ENCODE measurements at regions not wholly inside any gene's neighbourhood (a gene's known extent, or its start where the extent isn't known, plus 50 kb on each side); places are given as distances from the start of the nearest gene placed in this dataset.

- no peaks in the 10 kb centered on the region for H3K27me3 ChIP-seq (ENCODE audit: insufficient read depth, poor library complexity, severe bottlenecking)
- no peak overlapping the region for H3K27ac ChIP-seq (replicated peaks)
- DNase-seq (ENCODE audit: low read depth in 1 of 2, low spot score in 1 of 2), result no peak
- no peak overlapping the region for H3K4me3 ChIP-seq (replicated peaks; ENCODE audit: insufficient read depth, low read length)
- TF ChIP-seq SPI1 (IDR thresholded peaks at IDR 0.05; ENCODE audit: borderline replicate concordance, low read depth) (no peak), POLR2AphosphoS5 (IDR thresholded peaks at IDR 0.05; ENCODE audit: low read depth) (no peak), CTCF (IDR thresholded peaks at IDR 0.05; ENCODE audit: insufficient read depth, low read length) (no peak), GABPA (IDR thresholded peaks at IDR 0.05; ENCODE audit: low read depth) (no peak), REST (IDR thresholded peaks at IDR 0.05; ENCODE audit: insufficient replicate concordance, low read depth) (no peak)
These were observed 75.7 kb upstream of the F3 start for GRCh38 chr1:94617134-94617805.

GRCh38 chr1:94616506-94616905 is 74.9 kb upstream of the F3 start:
- H3K4me3 ChIP-seq (replicated peaks; ENCODE audit: insufficient read depth, low read length), result no peak overlapping the region
- no peaks in the 10 kb centered on the region for H3K27me3 ChIP-seq (ENCODE audit: insufficient read depth, poor library complexity, severe bottlenecking)
- TF ChIP-seq POLR2AphosphoS5 (IDR thresholded peaks at IDR 0.05; ENCODE audit: low read depth), result no peak
- no peak for TF ChIP-seq CTCF (IDR thresholded peaks at IDR 0.05; ENCODE audit: insufficient read depth, low read length)
- TF ChIP-seq REST (IDR thresholded peaks at IDR 0.05; ENCODE audit: insufficient replicate concordance, low read depth), result no peak
- TF ChIP-seq SPI1 (IDR thresholded peaks at IDR 0.05; ENCODE audit: borderline replicate concordance, low read depth), result no peak
- no peak for TF ChIP-seq GABPA (IDR thresholded peaks at IDR 0.05; ENCODE audit: low read depth)
- no peak for DNase-seq (ENCODE audit: low read depth in 1 of 2, low spot score in 1 of 2)
- H3K27ac ChIP-seq (replicated peaks), result no peak overlapping the region

- Histone ChIP-seq H3K4me3 (replicated peaks; ENCODE audit: insufficient read depth, low read length) (no peak overlapping the region), H3K27me3 (ENCODE audit: insufficient read depth, poor library complexity, severe bottlenecking) (no peaks in the 10 kb centered on the region), H3K27ac (replicated peaks) (peak overlapping the region; percentile 18)
- TF ChIP-seq SPI1 (IDR thresholded peaks at IDR 0.05; ENCODE audit: borderline replicate concordance, low read depth), result peak; percentile 56; the same call in 1 of the 2 replicates
- no peak for TF ChIP-seq CTCF (IDR thresholded peaks at IDR 0.05; ENCODE audit: insufficient read depth, low read length)
- TF ChIP-seq POLR2AphosphoS5 (IDR thresholded peaks at IDR 0.05; ENCODE audit: low read depth), result no peak
- TF ChIP-seq REST (IDR thresholded peaks at IDR 0.05; ENCODE audit: insufficient replicate concordance, low read depth), result no peak
- TF ChIP-seq GABPA (IDR thresholded peaks at IDR 0.05; ENCODE audit: low read depth), result no peak
- peak; percentile 82 to 95 for DNase-seq (ENCODE audit: low read depth in 1 of 2, low spot score in 1 of 2)
These were observed 73.4 kb upstream of the F3 start for GRCh38 chr1:94614996-94615395.
